Islet of Langerhans (tissue), 1 donor: ENCODE measurements at regions not wholly inside any gene's neighbourhood (a gene's known extent, or its start where the extent isn't known, plus 50 kb on each side); places are given as distances from the start of the nearest gene placed in this dataset.

Source experiments
- FAIRE-seq: peaks from one replicate; lab custom pipeline; 2011; peaks lifted over from hg19 to GRCh38; lab: Jason Lieb, UNC

- no peak for FAIRE-seq
Observed at GRCh38 chr15:47475336-47475735, 242.0 kb upstream of the SEMA6D start.

GRCh38 chr15:47477341-47477740 is 240.0 kb upstream of the SEMA6D start:
- no peak for FAIRE-seq

DNA sequence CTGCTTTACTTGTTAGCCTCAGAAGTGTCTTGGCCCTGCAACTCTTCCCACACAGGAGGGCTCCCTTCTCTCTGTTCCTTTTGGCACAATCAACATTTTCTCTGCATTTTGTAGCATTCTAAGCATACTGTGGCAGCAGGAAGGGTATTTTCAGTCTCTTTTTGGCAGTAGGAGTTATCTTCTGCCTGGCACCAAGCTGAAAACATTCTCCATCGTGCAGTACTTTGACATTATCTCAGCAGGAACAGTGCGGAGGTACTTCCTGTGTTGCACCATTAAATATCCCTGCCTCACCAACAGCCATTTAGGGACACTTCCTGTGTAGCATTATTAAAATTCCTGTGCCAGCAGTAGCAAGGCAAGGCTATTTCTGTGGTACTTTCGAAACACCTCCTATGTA is 233.2 kb upstream of the SEMA6D start:
- FAIRE-seq, result no peak

GRCh38 chr15:47484997-47485396 is 232.3 kb upstream of the SEMA6D start:
- no peak for FAIRE-seq

GRCh38 chr15:47485419-47485818 is 231.9 kb upstream of the SEMA6D start:
- FAIRE-seq, result no peak

DNA sequence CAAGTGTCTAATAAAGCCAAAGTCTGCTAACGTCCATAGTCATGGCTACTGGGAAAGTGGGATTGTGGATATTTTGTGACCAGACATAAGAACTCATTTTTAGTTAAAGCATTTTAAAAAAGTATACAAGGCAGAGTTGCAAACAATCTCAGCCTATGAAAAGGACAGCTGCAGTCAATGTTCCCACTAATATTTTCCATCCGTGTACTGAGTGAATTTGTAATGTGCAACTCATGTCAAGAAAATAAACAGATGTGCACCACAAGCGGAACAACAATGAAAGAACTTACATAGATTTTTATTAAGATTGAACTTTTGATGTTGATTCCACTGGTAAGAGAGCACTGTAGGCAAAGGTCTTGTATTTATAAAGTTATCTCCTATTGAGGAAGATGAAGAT is 231.3 kb upstream of the SEMA6D start:
- FAIRE-seq, result no peak

GRCh38 chr15:47492195-47492594 is 225.1 kb upstream of the SEMA6D start:
- FAIRE-seq, result no peak

DNA sequence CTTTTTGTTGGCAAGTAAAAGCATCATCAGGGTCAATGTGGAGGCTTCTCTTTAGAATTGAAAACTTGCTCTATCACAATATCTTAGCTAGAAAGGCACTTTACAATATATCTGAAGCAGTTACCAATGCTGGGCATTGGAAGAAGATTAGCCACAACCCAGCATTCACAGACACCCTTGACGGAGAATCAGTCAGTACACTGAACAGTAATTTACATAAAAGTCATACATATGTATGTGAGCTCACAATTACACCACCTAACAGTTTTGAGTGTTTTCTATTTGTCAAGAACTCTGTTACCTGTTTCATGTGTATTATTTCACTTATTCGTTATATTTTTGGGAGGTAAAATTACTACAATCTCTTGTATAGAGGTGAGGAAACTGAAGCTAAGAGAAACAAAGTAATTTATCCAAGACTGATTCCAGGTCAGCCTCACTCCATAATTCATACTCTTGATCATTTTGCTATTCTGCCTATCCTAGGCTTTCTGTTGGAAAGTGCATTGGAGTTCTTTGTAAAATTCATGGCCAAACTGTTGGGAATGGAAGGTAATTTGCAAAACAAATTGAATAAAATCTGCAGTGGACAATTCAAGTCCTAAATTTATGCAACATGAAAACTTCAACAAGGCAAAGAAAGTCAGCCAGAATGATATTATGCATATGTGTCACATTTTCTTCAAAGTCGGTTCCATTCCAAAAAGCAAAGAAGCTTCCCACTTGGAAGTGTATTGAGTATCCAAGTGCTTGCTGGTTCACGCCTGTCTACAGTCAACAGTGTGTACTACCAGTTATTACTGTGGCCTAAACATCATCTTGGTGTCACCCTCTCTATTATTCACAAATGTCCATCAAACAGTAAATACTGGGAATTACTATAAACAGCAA is 223.7 kb upstream of the SEMA6D start:
- FAIRE-seq, result no peak

- no peak for FAIRE-seq
Observed at GRCh38 chr15:47496343-47497185, 220.7 kb upstream of the SEMA6D start.

GRCh38 chr15:47500842-47501241 is 216.5 kb upstream of the SEMA6D start:
- FAIRE-seq, result no peak

- FAIRE-seq, result no peak
Observed at GRCh38 chr15:47502041-47502440, 215.3 kb upstream of the SEMA6D start.

- FAIRE-seq, result no peak
Observed at GRCh38 chr15:47503876-47504275, 213.4 kb upstream of the SEMA6D start.

DNA sequence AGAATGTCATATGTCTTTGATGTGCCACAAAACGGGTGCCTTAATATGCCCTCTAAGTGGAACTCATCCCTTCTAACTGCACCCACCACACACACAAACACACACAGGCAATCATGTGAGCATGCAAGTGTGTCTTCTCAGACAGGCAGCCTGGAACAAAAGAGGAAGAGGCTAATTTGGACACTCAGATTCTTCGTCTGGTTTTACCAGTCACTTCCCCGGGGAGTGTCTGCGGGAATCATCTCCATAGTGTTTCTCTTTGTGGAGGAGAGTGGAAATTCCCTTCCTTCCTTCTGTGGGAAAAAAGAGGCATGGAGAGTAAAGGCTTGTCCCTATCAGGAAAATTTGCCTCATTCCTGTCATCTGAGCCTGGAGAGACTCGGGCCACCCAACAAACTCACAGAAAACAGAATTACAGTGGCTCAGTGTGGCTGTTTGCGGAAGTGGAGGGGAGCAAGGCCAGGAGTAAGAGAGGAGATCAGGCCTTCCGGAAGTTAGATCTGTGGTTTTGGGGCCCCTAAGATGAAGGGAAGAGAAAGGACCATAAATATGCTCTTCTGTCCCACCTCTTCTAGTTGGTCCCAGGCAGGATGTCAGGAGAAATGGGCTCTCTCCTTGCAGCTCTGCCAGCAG is 212.6 kb upstream of the SEMA6D start:
- FAIRE-seq, result no peak

DNA sequence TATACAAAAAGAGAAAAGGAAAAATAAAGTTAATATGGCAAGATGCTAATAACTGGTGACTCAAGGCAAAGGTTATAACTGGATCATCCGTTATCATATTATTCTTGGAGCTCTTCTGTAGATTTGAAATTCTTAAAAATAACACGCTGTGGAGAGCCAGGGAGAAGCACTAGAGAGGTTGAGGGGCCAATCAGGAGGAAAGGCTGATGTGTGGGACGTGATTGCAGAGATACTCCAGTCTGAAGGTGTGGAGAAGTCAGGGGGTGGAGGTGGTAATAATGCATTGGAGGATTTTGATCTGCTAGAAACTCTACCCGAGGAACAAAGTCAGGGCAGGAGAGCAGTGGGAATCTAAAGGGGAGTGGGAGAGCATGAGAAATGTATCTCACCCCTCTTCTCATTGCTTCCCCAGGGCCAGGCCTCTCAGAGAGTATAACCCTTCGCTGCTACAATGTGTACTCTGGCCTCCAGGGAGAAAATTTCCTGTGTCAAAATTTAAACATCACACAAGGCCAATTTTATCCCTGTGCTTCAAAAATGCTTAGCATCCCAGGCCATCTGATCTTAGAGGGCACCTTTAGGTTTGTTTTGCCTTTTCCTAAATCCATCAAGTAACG is 211.5 kb upstream of the SEMA6D start:
- no peak for FAIRE-seq

DNA sequence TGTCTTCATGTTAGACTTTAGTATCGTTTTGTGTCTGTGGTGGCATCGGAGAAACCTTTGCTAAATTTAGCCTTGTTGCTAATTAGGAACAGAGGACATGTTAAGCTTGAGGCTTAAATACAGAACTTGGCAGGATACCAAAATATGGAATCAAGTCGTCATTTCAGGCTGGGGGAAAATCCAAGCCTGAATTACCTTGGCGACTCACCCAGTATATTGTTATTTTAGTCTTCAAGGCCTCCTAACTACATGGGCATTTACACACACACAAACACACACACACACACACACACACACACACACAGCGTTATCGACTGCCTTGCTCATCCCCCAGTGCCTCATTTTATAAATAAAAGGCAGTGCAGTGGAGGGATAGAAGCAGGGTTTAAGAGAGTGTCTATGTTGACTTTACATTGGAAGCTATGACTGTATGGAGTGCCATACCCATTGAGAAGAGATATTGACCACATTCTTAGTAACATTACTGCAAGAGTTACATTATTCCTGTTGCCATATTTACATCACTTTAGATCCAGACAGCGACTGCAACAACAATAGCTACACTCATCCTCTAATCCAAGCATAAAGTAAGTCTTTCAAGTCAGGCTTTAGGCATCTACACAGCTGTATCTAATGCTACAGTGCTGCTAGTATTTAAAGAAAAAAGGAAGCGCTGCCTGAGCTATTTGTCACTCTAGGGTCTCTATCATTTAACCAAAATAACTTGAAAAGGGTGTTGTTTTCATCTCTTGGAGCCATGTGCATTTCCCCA is 210.8 kb upstream of the SEMA6D start:
- FAIRE-seq, result peak; percentile 62

DNA sequence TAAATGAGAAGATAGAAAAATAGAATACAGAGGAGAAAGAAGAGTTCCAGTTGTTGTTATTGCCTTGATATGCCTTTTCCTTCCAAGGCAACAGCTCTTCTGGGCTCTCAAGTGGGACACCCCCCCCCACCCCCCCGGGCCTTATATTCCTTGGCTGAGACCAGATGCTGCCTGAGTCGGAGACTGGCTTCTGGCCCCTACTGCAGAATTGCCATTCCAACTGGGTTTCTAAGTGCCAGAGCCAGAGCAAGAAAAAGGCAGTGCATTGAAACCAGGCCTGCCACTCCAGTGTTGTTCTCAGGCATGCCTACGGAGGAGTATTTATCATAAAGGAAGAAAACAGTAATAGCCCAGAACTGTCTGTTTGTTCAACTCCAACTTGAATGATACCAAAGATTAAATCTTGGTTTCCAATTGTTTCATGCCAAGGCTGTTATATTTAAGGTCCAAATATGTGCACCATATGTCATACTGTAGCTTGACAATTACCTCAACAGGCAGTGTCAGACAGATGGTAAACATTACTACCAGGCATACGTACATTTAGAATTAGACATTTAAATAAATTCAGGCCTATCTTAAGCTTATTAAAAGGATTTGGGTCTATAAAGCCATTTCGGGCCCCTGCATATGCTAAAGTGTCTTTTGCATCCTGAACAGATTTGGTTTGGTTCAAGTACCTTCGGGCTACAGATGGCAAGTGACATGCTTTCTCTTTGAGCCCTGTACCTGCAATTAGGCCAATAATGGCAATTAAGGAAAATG is 209.9 kb upstream of the SEMA6D start:
- FAIRE-seq, result no peak

DNA sequence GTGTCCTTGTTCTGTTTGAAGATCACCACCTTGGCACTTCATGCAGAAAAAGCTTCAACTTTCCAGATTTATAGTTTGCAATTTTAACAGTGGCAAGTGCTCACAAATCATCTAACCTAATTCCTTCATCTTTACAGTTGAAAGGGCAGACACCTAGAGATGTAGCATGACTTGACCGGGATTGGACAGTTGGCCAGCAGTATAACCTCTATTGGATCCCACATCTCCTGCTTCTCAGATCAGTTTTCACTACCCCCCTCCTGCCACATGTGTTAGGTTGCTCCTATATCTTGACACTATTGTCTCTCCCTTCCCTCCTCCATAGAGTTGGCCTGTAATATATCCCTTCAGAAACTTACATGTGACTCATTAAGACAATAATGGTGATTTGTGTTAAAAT is 206.0 kb upstream of the SEMA6D start:
- no peak for FAIRE-seq

GRCh38 chr15:47513471-47513870 is 203.8 kb upstream of the SEMA6D start:
- FAIRE-seq, result no peak

DNA sequence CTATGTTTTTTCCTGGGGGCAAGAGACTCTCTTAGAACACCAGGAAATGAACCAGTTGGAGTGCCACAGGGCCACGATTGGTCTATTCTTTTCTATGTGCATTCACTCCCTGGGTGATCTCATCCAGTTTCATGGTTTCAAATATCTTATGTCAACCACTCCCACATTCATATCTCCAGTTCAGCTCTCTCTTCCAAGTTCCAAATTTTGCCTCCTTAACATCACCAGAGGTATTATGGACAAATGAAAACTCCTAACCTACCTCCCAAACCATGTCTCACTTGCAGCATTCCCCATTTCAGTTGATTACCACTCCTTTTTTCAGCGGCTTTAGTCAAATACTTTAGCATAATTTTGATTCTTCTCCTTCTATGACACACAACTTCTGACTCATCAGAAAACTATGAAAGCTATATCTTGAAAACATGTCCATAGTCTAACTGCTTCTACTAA is 203.1 kb upstream of the SEMA6D start:
- FAIRE-seq, result no peak

GRCh38 chr15:47516558-47516957 is 200.7 kb upstream of the SEMA6D start:
- FAIRE-seq, result no peak

DNA sequence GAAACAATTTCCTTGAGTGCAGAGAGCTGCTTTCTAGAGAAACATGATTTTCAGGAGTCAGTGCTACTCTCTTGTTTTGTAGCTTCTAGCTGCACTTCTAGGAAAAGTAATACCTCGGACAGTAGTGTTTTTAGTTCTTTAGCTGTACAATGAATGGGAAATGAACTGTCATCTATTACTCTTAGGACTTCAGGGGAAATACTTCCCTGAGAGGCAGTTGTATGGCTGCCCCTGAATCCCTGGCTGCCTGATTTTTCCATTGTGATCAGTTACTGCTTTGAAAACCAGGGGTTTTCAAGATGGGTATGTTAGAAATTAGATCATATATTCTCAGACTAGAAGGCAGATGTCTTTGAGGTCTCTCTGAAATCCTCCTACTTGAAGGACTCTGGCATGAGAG is 200.3 kb upstream of the SEMA6D start:
- FAIRE-seq, result no peak
